HG03108 (cell line): ENCODE measurements at regions not wholly inside any gene's neighbourhood (a gene's known extent, or its start where the extent isn't known, plus 50 kb on each side); places are given as distances from the start of the nearest gene placed in this dataset.

Source experiments
- ATAC-seq: cut with Tn5 transposase; IDR thresholded peaks from one replicate; pipeline ENCODE4 v1.9.1; 2021; ENCODE audit warnings: moderate library complexity; ENCODE audit not compliant: unreplicated experiment

GRCh38 chr18:78738076-78738690, 241.4 kb upstream of the SALL3 start:
- ATAC-seq: no peak

GRCh38 chr18:78739115-78739514, 240.5 kb upstream of the SALL3 start:
- no peak for ATAC-seq

GRCh38 chr18:78739882-78740677, 239.5 kb upstream of the SALL3 start:
- no peak for ATAC-seq

GRCh38 chr18:78740876-78741275, 238.7 kb upstream of the SALL3 start:
- ATAC-seq: no peak

- no peak for ATAC-seq
Observed at GRCh38 chr18:78741381-78742217, 238.0 kb upstream of the SALL3 start.

GRCh38 chr18:78742218-78742745, 237.3 kb upstream of the SALL3 start:
- ATAC-seq: no peak

GRCh38 chr18:78743078-78743477, 236.5 kb upstream of the SALL3 start:
- no peak for ATAC-seq

GRCh38 chr18:78751664-78752063, 228.0 kb upstream of the SALL3 start:
- ATAC-seq: no peak

GRCh38 chr18:78753240-78753639, 226.4 kb upstream of the SALL3 start:
- no peak for ATAC-seq

- no peak for ATAC-seq
Observed at GRCh38 chr18:78754311-78755043, 225.1 kb upstream of the SALL3 start.

GRCh38 chr18:78757014-78757413, 222.6 kb upstream of the SALL3 start:
- ATAC-seq: no peak

- no peak for ATAC-seq
Observed at GRCh38 chr18:78758496-78758895, 221.1 kb upstream of the SALL3 start.

- no peak for ATAC-seq
Observed at GRCh38 chr18:78762753-78763152, 216.9 kb upstream of the SALL3 start.

- no peak for ATAC-seq
Observed at GRCh38 chr18:78764544-78764943, 215.1 kb upstream of the SALL3 start.

GRCh38 chr18:78765142-78765541, 214.5 kb upstream of the SALL3 start:
- no peak for ATAC-seq

GRCh38 chr18:78765637-78766281, 213.9 kb upstream of the SALL3 start:
- no peak for ATAC-seq

- ATAC-seq: no peak
Observed at GRCh38 chr18:78766651-78767533, 212.7 kb upstream of the SALL3 start.

- no peak for ATAC-seq
Observed at GRCh38 chr18:78767648-78768071, 212.0 kb upstream of the SALL3 start.

GRCh38 chr18:78768221-78768620, 211.4 kb upstream of the SALL3 start:
- ATAC-seq: no peak
